HFF-Myc (cell line): ENCODE measurements at regions not wholly inside any gene's neighbourhood (a gene's known extent, or its start where the extent isn't known, plus 50 kb on each side); places are given as distances from the start of the nearest gene placed in this dataset.

ENCODE experiments used
- DNase-seq: peaks from one replicate; pipeline ENCODE4 v3.0.0-alpha.2; 2011; ENCODE audit warnings: low read depth; ENCODE audit errors: extremely low read depth
- H3K4me3 ChIP-seq: replicated peaks from 2 replicates; pipeline ENCODE4 v1.5.1; 2011; ENCODE audit warnings: low read depth, mild to moderate bottlenecking, control low read depth, low read length
- CTCF ChIP-seq: IDR thresholded peaks from 2 replicates; pipeline ENCODE4 v1.5.1; 2012; ENCODE audit warnings: mild to moderate bottlenecking, low read depth, low read length, control low read depth; ENCODE audit errors: missing control alignments

GRCh38 chr6:25085756-25086155, 150.0 kb upstream of the RIPOR2 start:
- no peak for TF ChIP-seq CTCF
- no peak overlapping the region for H3K4me3 ChIP-seq
- DNase-seq = no peak

DNA sequence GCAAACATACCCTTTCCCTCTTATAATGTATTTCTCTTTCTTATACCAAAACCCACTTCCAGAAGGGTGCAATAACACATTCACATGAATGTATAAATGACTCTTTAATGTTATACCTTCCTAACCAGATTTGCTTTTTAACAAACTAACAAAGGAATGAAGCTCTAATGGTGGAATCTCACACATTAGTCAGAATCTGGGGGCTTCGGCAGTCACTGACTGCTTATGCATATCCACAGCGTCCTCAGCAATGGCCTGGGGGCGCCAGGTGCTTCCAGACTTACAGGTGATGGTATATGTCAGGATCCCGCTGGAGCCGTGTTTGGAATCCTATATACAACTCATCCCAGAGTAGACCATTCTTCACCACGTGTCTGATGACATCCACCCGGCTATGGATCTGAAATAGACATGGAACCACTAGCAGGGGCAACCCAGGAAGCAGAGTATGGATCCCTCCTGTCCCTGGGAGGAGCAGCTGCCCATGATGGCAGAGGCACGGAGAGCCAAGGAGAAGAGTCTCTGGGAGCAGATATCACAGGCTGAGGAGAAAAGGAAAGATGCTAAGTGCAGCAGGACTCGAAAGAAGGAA, 150.8 kb upstream of the RIPOR2 start:
- H3K4me3 ChIP-seq = no peak overlapping the region
- no peak for DNase-seq
- no peak for TF ChIP-seq CTCF

GRCh38 chr6:25088513-25088912, 152.8 kb upstream of the RIPOR2 start:
- no peak for DNase-seq

DNA sequence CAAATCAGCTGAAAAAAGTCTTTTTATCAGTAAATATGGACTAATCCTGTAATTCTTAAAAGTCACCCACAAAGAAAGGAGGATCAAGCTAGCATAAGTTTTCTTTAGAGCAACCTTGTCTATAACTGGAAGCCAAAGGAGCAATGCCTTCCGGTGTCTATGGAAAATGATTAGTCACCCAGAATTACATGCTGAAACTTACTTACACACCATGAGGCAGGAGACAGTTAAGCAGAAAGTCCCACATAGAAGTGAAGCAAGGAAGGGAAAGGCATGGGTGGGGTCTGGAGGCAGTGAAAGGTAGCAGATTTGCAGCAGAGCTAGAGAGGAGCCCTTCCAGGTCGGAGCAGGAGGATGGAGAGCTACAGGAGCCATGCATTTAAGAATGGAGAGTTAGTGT, 153.7 kb upstream of the RIPOR2 start:
- no peak for DNase-seq
- no peak overlapping the region for H3K4me3 ChIP-seq
- no peak for TF ChIP-seq CTCF

More at GRCh38 chr6:25088513-25088912, 152.8 kb upstream of the RIPOR2 start:
- TF ChIP-seq CTCF = no peak
- no peak overlapping the region for H3K4me3 ChIP-seq

DNA sequence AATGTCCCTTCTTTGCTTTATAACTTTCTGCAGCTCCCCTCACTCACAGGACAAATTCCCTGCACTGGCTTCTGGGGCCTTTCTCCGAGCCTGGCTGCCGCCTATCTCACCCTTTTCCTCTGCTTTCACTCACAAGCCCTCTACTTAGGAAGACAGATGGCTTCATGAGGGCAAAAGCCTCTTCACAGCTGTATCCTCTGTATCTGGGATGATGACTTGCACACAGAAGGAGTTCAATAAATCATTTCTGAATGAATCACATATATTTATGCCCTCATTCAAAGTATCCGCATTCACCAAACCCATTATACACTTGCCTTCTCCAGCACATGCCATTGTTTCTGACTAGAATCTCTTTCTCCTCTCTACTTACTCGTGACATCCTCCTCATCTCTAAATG, 159.0 kb upstream of the RIPOR2 start:
- TF ChIP-seq CTCF = no peak
- H3K4me3 ChIP-seq = no peak overlapping the region
- DNase-seq = no peak

DNA sequence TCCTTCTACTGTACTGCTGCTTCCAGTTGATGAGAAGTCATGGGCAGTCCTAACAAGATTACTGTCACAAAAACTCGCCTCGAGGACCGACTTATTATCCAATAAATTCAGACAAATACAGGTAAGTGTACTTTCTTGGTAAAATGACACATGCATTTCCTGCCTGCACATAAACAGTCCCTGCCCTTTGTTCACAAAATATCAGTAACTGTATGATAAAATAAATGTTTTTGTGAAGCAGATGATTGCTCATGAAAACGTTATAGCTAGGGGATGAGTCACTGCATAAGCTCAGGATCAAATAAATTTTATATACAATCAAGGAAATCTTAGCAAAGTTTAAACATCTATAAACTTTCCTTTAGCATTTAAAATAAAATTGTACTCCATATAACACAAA, 164.5 kb upstream of the RIPOR2 start:
- H3K4me3 ChIP-seq = no peak overlapping the region
- TF ChIP-seq CTCF = no peak
- DNase-seq = no peak

GRCh38 chr6:25103603-25104002, 167.8 kb upstream of the RIPOR2 start:
- DNase-seq = no peak
- TF ChIP-seq CTCF = no peak
- H3K4me3 ChIP-seq = no peak overlapping the region
